ENCODE measurements at regions not wholly inside any gene's neighbourhood (a gene's known extent, or its start where the extent isn't known, plus 50 kb on each side); places are given as distances from the start of the nearest gene placed in this dataset.

GRCh38 chr5:61614606-61615005 is 282.5 kb downstream of the ZSWIM6 start:
- ChIA-PET CTCF (interaction anchor here (2.4 kb wide), 1 partner anchor 9 kb away, joined by 9 read pairs; no protein-coding TSS in a partner anchor), POLR2A (no interaction called here)
- DNase-seq (ENCODE audit: extremely low spot score) = no peak
- no peak for TF ChIP-seq CTCF (IDR thresholded peaks at IDR 0.05; ENCODE audit: control extremely low read depth, extremely low read depth, low read depth, missing control alignments)

- DNase-seq (ENCODE audit: extremely low spot score) = no peak
- no peak for TF ChIP-seq CTCF (IDR thresholded peaks at IDR 0.05; ENCODE audit: control extremely low read depth, extremely low read depth, low read depth, missing control alignments)
- ChIA-PET CTCF (interaction anchor here (0.9 kb wide), 1 partner anchor 15 kb away, joined by 3 read pairs; no protein-coding TSS in a partner anchor), POLR2A (no interaction called here)
Measured at GRCh38 chr5:61617039-61617438, 285.0 kb downstream of the ZSWIM6 start.

- ChIA-PET CTCF (no interaction called here), POLR2A (no interaction called here)
- DNase-seq (ENCODE audit: extremely low spot score) = no peak
- TF ChIP-seq CTCF (IDR thresholded peaks at IDR 0.05; ENCODE audit: control extremely low read depth, extremely low read depth, low read depth, missing control alignments) = no peak
Measured at GRCh38 chr5:61617995-61618525, 286.0 kb downstream of the ZSWIM6 start.

- ChIA-PET CTCF (no interaction called here), POLR2A (no interaction called here)
- no peak for TF ChIP-seq CTCF (IDR thresholded peaks at IDR 0.05; ENCODE audit: control extremely low read depth, extremely low read depth, low read depth, missing control alignments)
Measured at GRCh38 chr5:61618577-61618976, 286.5 kb downstream of the ZSWIM6 start.

GRCh38 chr5:61619289-61619688 is 287.2 kb downstream of the ZSWIM6 start:
- no peak for DNase-seq (ENCODE audit: extremely low spot score)
- ChIA-PET CTCF (interaction anchor here (1.3 kb wide), 1 partner anchor 39 kb away, joined by 5 read pairs; no protein-coding TSS in a partner anchor), POLR2A (no interaction called here)
- TF ChIP-seq CTCF (IDR thresholded peaks at IDR 0.05; ENCODE audit: control extremely low read depth, extremely low read depth, low read depth, missing control alignments) = no peak

More at GRCh38 chr5:61618577-61618976, 286.5 kb downstream of the ZSWIM6 start:
- DNase-seq (ENCODE audit: extremely low spot score) = no peak

GRCh38 chr5:61619777-61620518 is 287.9 kb downstream of the ZSWIM6 start:
- no peak for DNase-seq (ENCODE audit: extremely low spot score)
- POLR2A ChIA-PET = no interaction called here
- no peak for TF ChIP-seq CTCF (IDR thresholded peaks at IDR 0.05; ENCODE audit: control extremely low read depth, extremely low read depth, low read depth, missing control alignments)
- CTCF ChIA-PET = interaction anchor here (1.3 kb wide), 1 partner anchor 39 kb away, joined by 5 read pairs; no protein-coding TSS in a partner anchor

All from GM10248 (cell line).